ENCODE measurements at regions not wholly inside any gene's neighbourhood (a gene's known extent, or its start where the extent isn't known, plus 50 kb on each side); places are given as distances from the start of the nearest gene placed in this dataset.

DNA sequence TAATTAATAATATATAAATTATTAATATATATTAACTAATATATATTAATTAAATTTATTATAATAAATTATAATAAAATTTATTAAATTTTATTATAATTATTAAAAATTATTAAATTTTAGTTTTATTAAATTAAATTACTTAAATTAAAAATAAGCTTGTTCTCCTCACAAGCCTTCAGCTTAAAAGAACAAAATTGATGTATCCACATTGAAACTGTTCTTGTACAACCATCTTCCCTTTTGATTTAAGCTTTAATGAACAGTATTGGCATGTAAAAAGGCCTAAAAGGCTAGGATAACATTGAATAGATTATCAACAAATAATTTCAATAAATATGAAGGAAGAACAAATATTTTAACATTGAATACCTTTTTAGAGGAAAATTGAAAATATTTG, 62.4 kb upstream of the XIRP2 start:
- TF ChIP-seq POLR2AphosphoS5 (IDR thresholded peaks at IDR 0.05) (no peak), TAF1 (IDR thresholded peaks at IDR 0.05; ENCODE audit: low read depth) (no peak)
